ENCODE measurements at regions not wholly inside any gene's neighbourhood (a gene's known extent, or its start where the extent isn't known, plus 50 kb on each side); places are given as distances from the start of the nearest gene placed in this dataset.

- DNase-seq: no peak
Observed at GRCh38 chr4:178612733-178613132, 1170.5 kb upstream of the AGA start.

GRCh38 chr4:178632415-178632814 is 1190.2 kb upstream of the AGA start:
- no peak for DNase-seq

- no peak for DNase-seq
Observed at GRCh38 chr4:178633263-178633662, 1191.0 kb upstream of the AGA start.

- no peak for DNase-seq
Observed at GRCh38 chr4:178664621-178665020, 1222.4 kb upstream of the AGA start.

GRCh38 chr4:178665916-178666315 is 1223.7 kb upstream of the AGA start:
- no peak for DNase-seq

- no peak for DNase-seq
Observed at GRCh38 chr4:178671766-178672165, 1229.5 kb upstream of the AGA start.

- DNase-seq: no peak
Observed at GRCh38 chr4:178672512-178672911, 1230.3 kb upstream of the AGA start.

- DNase-seq: no peak
Observed at GRCh38 chr4:178681871-178682270, 1239.6 kb upstream of the AGA start.

- no peak for DNase-seq
Observed at GRCh38 chr4:178689926-178690325, 1247.7 kb upstream of the AGA start.

GRCh38 chr4:178693816-178694215 is 1251.6 kb upstream of the AGA start:
- peak; percentile 3 for DNase-seq

- DNase-seq: no peak
Observed at GRCh38 chr4:178696515-178696914, 1254.3 kb upstream of the AGA start.

- DNase-seq: no peak
Observed at GRCh38 chr4:178712486-178712885, 1270.2 kb upstream of the AGA start.

- no peak for DNase-seq
Observed at GRCh38 chr4:178738026-178738425, 1295.8 kb upstream of the AGA start.

GRCh38 chr4:178745203-178745602 is 1303.0 kb upstream of the AGA start:
- peak; percentile 26 for DNase-seq

GRCh38 chr4:178752954-178753525 is 1310.8 kb upstream of the AGA start:
- DNase-seq: no peak

- DNase-seq: no peak
Observed at GRCh38 chr4:178778496-178778895, 1336.3 kb upstream of the AGA start.

GRCh38 chr4:178781779-178782178 is 1339.5 kb upstream of the AGA start:
- no peak for DNase-seq

GRCh38 chr4:178784491-178784890 is 1342.3 kb upstream of the AGA start:
- DNase-seq: no peak

- DNase-seq: no peak
Observed at GRCh38 chr4:178789279-178789678, 1347.0 kb upstream of the AGA start.

GRCh38 chr4:178799204-178799603 is 1357.0 kb upstream of the AGA start:
- DNase-seq: no peak

GRCh38 chr4:178808106-178808505 is 1365.9 kb upstream of the AGA start:
- DNase-seq: no peak

- DNase-seq: no peak
Observed at GRCh38 chr4:178809921-178810320, 1367.7 kb upstream of the AGA start.

- no peak for DNase-seq
Observed at GRCh38 chr4:178811356-178811755, 1369.1 kb upstream of the AGA start.

- no peak for DNase-seq
Observed at GRCh38 chr4:178812866-178813265, 1370.6 kb upstream of the AGA start.

- no peak for DNase-seq
Observed at GRCh38 chr4:178814908-178815307, 1372.7 kb upstream of the AGA start.
